Right atrium auricular region (tissue), 2 donors: ENCODE measurements at regions not wholly inside any gene's neighbourhood (a gene's known extent, or its start where the extent isn't known, plus 50 kb on each side); places are given as distances from the start of the nearest gene placed in this dataset.

Source experiments
- DNase-seq: peaks from one replicate; pipeline ENCODE4 v3.0.0-alpha.2; 2019; ENCODE audit warnings: low spot score
- H3K27ac ChIP-seq, 2 donors: fragments of 200-600 bp; sonication (generic); 1 replicate in 1 of 2; 2 replicates in 1 of 2; pipeline ENCODE4 v1.5.1; 2016 to 2019
- H3K27me3 ChIP-seq, 2 donors: fragments of 200-600 bp; sonication (generic); one replicate each; pipeline versions ENCODE4 v1.5.1 to v1.6.0; 2017 to 2019
- H3K36me3 ChIP-seq: fragments of 200-600 bp; sonication (generic); one replicate; pipeline ENCODE4 v1.5.1; 2016
- H3K4me1 ChIP-seq, 2 donors: fragments of 200-600 bp; sonication (generic); one replicate each; pipeline versions ENCODE4 v1.5.1 to v1.6.0; 2017 to 2019
- H3K4me3 ChIP-seq, 2 donors: fragments of 200-600 bp; sonication (generic); 1 replicate in 1 of 2; 2 replicates in 1 of 2; pipeline ENCODE4 v1.5.1; 2017 to 2019; ENCODE audit warnings: mild to moderate bottlenecking in 1 of 2, moderate library complexity in 1 of 2
- H3K9me3 ChIP-seq, 2 donors: fragments of 200-600 bp; sonication (generic); one replicate each; pipeline ENCODE4 v1.5.1; 2019
- TF ChIP-seq, protein P1 (sequence below), 2 donors: fragments of 200-600 bp; sonication (generic); IDR thresholded peaks; one replicate each; pipeline ENCODE4 v1.5.1; 2019; ENCODE audit warnings: antibody characterized with exemption in 2 of 2

DNA sequence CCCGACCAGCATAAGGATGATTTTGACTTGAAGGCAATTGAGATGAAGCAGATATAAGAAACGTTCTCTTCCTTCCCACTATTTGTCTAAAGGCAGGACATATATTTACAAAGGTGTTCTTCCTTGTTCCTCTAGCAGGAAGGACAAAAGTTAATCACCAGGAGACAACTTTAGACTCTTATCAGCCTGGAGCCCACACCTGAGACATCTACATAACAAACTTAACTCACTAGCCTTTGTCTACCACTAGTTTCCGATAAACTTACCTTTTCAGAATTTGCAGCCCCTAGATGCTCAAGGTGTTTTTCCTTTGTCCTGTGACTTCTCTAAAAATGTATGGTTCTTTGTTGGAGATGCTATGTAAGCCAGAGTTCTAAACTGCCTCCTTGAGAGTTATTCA is 1047.8 kb upstream of the NXPH2 start:
- Histone ChIP-seq H3K27ac (no peak overlapping the region), H3K4me1 (no peaks in the 10 kb centered on the region), H3K4me3 (no peak overlapping the region), H3K9me3 (no peaks in the 10 kb centered on the region), H3K36me3 (no peaks in the 10 kb centered on the region), H3K27me3 (no peaks in the 10 kb centered on the region)
- DNase-seq, result no peak
- TF ChIP-seq, protein P1, sequence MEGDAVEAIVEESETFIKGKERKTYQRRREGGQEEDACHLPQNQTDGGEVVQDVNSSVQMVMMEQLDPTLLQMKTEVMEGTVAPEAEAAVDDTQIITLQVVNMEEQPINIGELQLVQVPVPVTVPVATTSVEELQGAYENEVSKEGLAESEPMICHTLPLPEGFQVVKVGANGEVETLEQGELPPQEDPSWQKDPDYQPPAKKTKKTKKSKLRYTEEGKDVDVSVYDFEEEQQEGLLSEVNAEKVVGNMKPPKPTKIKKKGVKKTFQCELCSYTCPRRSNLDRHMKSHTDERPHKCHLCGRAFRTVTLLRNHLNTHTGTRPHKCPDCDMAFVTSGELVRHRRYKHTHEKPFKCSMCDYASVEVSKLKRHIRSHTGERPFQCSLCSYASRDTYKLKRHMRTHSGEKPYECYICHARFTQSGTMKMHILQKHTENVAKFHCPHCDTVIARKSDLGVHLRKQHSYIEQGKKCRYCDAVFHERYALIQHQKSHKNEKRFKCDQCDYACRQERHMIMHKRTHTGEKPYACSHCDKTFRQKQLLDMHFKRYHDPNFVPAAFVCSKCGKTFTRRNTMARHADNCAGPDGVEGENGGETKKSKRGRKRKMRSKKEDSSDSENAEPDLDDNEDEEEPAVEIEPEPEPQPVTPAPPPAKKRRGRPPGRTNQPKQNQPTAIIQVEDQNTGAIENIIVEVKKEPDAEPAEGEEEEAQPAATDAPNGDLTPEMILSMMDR (IDR thresholded peaks at IDR 0.05), result no peak

DNA sequence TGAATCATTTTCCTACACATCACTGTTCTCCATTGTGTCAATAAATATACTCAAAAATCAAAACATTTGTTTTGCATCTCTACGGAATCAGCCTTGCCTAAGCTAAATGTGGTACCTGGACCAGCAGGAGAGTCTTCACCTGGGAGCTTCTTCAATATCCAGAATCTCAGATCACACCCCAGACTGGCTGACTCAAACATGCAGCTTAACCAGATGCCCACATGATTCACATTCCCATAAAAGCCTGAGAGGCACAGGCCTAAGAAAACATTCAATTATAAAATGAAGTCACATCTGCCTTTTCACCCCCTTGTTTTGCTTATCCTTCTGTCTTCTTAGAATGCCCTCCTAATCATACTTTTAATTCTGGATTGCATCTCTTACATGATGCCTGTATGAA is 1045.5 kb upstream of the NXPH2 start:
- TF ChIP-seq, protein P1 (IDR thresholded peaks at IDR 0.05), result no peak
- Histone ChIP-seq H3K4me3 (no peak overlapping the region), H3K4me1 (no peaks in the 10 kb centered on the region), H3K27ac (no peak overlapping the region), H3K9me3 (peaks cover 0 to 5% of the 10 kb centered on the region in 2 donors), H3K36me3 (no peaks in the 10 kb centered on the region), H3K27me3 (no peaks in the 10 kb centered on the region)
- no peak for DNase-seq

DNA sequence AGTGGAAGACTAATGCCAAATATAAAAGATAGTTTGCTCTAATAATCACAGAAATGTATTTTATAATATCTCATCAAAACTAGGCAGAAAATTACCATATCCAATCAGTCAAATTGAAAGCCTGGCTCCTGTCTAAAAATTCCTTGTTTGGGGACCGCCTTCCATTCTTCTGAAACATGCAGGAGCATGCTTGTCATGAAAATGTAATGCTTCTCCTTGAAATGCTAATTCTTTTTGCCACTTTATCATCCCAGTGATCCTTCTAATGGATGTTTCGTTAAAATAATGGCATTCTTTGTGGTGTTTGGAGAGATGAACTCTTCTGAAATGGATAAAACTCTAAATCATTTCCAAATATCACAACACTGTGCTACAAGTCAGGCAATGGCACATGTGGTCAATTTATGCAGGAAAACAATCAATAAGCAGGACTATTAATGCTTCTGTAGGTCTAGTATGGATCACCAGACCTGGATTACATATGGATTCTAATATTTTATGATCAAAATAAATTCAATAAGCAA is 1039.1 kb upstream of the NXPH2 start:
- no peak for DNase-seq
- H3K9me3 ChIP-seq, result peaks cover 0 to 5% of the 10 kb centered on the region in 2 donors
- no peaks in the 10 kb centered on the region for H3K4me1 ChIP-seq
- H3K27ac ChIP-seq, result no peak overlapping the region
- no peak overlapping the region for H3K4me3 ChIP-seq
- H3K27me3 ChIP-seq, result no peaks in the 10 kb centered on the region
- no peaks in the 10 kb centered on the region for H3K36me3 ChIP-seq
- TF ChIP-seq, protein P1 (IDR thresholded peaks at IDR 0.05), result no peak

DNA sequence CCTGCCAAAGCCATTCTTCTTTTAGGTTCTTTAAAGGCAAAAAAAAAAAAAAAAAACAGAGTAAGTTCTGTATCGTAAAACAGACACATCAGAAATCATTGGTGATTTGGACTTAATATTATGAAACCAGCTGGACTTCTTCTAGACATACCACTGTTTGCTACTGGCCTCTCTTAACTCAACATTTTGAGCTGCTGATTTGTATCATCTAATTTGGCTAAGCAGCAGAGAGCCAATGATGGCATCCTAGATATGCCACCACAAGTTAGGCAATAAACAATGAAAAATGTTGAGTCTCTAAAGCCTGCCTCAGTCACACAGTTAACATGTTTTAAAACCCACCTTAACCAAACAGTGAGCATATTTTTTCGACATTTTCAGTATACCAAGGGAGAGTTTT is 1034.3 kb upstream of the NXPH2 start:
- TF ChIP-seq, protein P1 (IDR thresholded peaks at IDR 0.05), result no peak
- no peak for DNase-seq
- H3K36me3 ChIP-seq, result no peaks in the 10 kb centered on the region
- H3K27me3 ChIP-seq, result no peaks in the 10 kb centered on the region
- no peak overlapping the region for H3K27ac ChIP-seq
- no peaks in the 10 kb centered on the region for H3K9me3 ChIP-seq
- H3K4me1 ChIP-seq, result no peaks in the 10 kb centered on the region
- H3K4me3 ChIP-seq, result no peak overlapping the region

DNA sequence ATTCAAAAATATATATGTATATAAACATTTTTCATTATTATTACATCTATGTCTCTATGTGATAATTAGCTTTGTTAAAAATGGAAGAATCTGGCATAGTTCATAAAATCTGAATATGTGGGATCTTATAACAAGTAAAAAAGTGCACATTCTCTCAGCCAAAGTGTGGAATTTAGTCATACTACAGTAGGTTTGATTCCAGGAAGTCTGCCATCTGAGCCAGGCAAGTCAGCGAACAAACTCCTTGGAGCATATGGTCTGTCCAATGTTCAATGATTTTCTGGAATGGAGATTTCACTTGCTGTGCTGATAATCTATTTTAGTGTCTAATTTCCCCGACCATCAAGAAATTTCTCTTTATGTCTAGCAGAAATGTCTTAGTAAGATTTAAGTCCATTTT is 1033.2 kb upstream of the NXPH2 start:
- H3K9me3 ChIP-seq, result no peaks in the 10 kb centered on the region
- no peaks in the 10 kb centered on the region for H3K36me3 ChIP-seq
- H3K27ac ChIP-seq, result no peak overlapping the region
- TF ChIP-seq, protein P1 (IDR thresholded peaks at IDR 0.05), result no peak
- no peak for DNase-seq
- no peak overlapping the region for H3K4me3 ChIP-seq
- H3K27me3 ChIP-seq, result no peaks in the 10 kb centered on the region
- H3K4me1 ChIP-seq, result no peaks in the 10 kb centered on the region

DNA sequence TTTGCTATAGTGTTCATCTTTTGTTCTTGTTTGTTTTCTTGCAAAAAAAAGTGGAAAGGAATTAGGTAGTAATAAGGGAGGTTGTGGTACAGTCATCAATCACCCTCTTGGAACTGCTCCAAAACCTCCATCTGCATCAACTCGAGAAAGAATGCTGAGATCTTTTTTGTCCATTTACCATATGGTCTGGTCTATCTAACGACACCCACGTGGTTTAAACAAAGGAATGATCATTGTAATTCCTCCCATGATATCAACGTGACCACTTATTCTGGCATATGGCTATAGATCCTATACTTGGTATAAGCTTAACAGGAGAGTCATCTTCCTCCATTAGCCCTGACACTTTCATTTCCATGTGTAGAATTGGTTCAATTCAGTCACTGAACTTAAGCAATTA is 1025.3 kb upstream of the NXPH2 start:
- no peak for DNase-seq
- Histone ChIP-seq H3K36me3 (no peaks in the 10 kb centered on the region), H3K27ac (no peak overlapping the region), H3K4me1 (no peaks in the 10 kb centered on the region), H3K4me3 (no peak overlapping the region), H3K27me3 (no peaks in the 10 kb centered on the region), H3K9me3 (no peaks in the 10 kb centered on the region)
- TF ChIP-seq, protein P1 (IDR thresholded peaks at IDR 0.05), result no peak
